ENCODE measurements at regions not wholly inside any gene's neighbourhood (a gene's known extent, or its start where the extent isn't known, plus 50 kb on each side); places are given as distances from the start of the nearest gene placed in this dataset.

DNA sequence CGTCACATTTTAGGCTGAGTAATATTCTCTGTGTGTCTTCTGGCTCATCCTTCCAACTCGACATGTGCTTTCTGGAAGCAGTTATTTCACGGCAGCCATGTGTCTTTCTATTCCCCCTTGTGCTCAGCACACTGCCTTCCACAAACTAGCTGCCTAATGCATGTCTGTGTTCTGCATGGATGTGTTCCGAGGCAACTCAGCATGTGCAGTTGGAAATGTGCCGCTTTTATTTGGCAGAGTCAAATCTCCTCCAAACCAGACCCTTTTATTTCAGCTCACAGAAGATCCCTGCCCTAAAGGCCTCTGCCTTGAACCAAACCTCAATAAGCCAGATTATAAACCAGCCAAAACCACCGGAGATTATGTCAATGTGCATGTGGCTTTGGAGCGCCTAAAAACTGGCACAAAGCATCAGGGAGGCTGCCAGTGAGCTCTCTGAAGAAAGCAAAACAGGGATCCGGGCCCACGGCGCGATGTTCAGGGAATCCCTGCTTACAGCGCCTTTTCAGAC lies 360.2 kb downstream of the DEPDC1B start:
- DNase-seq (no peak), ATAC-seq (no peak)
- TF ChIP-seq, protein P1, sequence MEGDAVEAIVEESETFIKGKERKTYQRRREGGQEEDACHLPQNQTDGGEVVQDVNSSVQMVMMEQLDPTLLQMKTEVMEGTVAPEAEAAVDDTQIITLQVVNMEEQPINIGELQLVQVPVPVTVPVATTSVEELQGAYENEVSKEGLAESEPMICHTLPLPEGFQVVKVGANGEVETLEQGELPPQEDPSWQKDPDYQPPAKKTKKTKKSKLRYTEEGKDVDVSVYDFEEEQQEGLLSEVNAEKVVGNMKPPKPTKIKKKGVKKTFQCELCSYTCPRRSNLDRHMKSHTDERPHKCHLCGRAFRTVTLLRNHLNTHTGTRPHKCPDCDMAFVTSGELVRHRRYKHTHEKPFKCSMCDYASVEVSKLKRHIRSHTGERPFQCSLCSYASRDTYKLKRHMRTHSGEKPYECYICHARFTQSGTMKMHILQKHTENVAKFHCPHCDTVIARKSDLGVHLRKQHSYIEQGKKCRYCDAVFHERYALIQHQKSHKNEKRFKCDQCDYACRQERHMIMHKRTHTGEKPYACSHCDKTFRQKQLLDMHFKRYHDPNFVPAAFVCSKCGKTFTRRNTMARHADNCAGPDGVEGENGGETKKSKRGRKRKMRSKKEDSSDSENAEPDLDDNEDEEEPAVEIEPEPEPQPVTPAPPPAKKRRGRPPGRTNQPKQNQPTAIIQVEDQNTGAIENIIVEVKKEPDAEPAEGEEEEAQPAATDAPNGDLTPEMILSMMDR (IDR thresholded peaks at IDR 0.05): no peak
- TF ChIP-seq POLR2A (IDR thresholded peaks at IDR 0.05): no peak
- intact Hi-C loops (cut with DNase I): no loop called here
- H3K27ac ChIP-seq: no peak overlapping the region
- no peak overlapping the region for H3K4me3 ChIP-seq
- no peaks in the 10 kb centered on the region for H3K27me3 ChIP-seq
- no peaks in the 10 kb centered on the region for H3K9me3 ChIP-seq
- no peaks in the 10 kb centered on the region for H3K4me1 ChIP-seq
- H3K36me3 ChIP-seq (replicated peaks in 1 of 2; ENCODE audit: insufficient read depth in 1 of 2, low read depth in 2 of 2): no peaks in the 10 kb centered on the region
- 88 to 89% methylated on average over 12 of the region's 12 CpGs for WGBS, 2 donors

DNA sequence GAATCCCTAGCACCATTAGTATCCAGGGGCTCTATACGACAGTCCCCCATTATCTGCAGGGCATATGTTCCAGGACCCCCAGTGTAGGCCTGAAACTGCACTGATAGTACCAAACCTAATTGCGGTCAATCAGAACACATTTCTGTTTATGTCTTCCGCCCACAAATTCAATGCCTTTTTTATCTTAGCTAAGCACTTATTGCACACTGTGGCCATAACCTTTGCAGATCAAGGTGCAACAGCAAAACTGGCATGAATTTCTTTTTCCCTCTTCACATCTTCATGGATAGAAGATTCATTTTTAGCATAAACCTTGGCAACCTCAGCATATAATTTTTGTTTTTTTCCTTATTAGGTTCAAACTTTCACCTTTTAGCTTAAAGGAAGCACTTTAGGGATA lies 361.1 kb downstream of the DEPDC1B start:
- ATAC-seq: no peak
- H3K27me3 ChIP-seq: no peaks in the 10 kb centered on the region
- intact Hi-C loops (cut with DNase I): no loop called here
- no peak for DNase-seq
- no peaks in the 10 kb centered on the region for H3K9me3 ChIP-seq
- H3K4me1 ChIP-seq: no peaks in the 10 kb centered on the region
- 93 to 98% methylated on average over 3 of the region's 3 CpGs for WGBS, 2 donors
- no peak overlapping the region for H3K27ac ChIP-seq
- H3K36me3 ChIP-seq (replicated peaks in 1 of 2; ENCODE audit: insufficient read depth in 1 of 2, low read depth in 2 of 2): no peaks in the 10 kb centered on the region
- TF ChIP-seq, protein P1 (IDR thresholded peaks at IDR 0.05): no peak
- TF ChIP-seq POLR2A (IDR thresholded peaks at IDR 0.05): no peak
- no peak overlapping the region for H3K4me3 ChIP-seq

DNA sequence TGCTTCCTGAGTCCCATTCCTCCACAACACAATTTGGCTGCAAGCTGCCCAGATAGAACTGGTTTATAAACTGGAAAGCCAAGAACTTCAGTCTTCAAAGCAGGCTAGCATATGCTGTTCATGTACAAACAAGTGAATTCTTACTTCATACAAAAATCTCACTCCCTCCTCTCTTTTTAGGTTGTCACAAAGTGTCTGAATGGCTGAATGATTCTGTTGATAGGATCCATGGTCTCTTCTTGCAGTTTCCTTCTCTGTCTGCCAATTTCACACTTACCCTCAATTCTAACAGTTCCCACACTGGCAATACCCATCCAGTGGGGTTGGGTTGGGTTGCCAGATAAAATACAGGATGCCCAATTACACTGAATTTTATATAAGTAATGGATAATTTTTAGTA lies 363.5 kb downstream of the DEPDC1B start:
- H3K27ac ChIP-seq: no peak overlapping the region
- H3K4me1 ChIP-seq: no peaks in the 10 kb centered on the region

DNA sequence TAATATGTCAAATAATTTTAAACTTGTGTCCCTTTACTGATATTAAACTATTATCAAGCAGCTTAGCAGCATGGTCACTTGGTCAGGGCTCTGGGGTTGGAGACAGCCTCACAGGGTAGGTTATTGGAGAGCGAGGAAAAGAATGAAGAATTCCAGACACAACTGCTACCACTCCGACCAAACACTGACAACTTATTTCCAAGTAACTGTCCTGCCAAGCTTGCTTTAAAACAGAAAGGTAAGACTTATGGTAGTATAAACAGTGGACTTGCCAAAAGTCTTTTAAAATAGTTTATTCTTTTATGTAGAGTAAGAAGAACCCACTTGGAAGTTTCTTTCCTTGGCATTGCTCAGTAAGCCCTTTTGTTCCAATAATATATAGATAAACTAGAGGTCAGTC lies 364.1 kb downstream of the DEPDC1B start:
- ATAC-seq (no peak), DNase-seq (no peak)
- intact Hi-C loops (cut with DNase I): no loop called here
- H3K9me3 ChIP-seq: no peaks in the 10 kb centered on the region
- no peak overlapping the region for H3K4me3 ChIP-seq
- no peaks in the 10 kb centered on the region for H3K4me1 ChIP-seq
- no peaks in the 10 kb centered on the region for H3K36me3 ChIP-seq (replicated peaks in 1 of 2; ENCODE audit: insufficient read depth in 1 of 2, low read depth in 2 of 2)
- TF ChIP-seq, protein P1 (IDR thresholded peaks at IDR 0.05): no peak
- no peaks in the 10 kb centered on the region for H3K27me3 ChIP-seq
- 88 to 95% methylated on average over 2 of the region's 2 CpGs for WGBS, 2 donors
- H3K27ac ChIP-seq: no peak overlapping the region

More for the DNA sequence above, 363.5 kb downstream of the DEPDC1B start:
- Histone ChIP-seq H3K36me3 (replicated peaks in 1 of 2; ENCODE audit: insufficient read depth in 1 of 2, low read depth in 2 of 2) (no peaks in the 10 kb centered on the region), H3K9me3 (no peaks in the 10 kb centered on the region), H3K4me3 (no peak overlapping the region), H3K27me3 (no peaks in the 10 kb centered on the region)
- DNase-seq (no peak), ATAC-seq (no peak)
- intact Hi-C loops (cut with DNase I): no loop called here
- TF ChIP-seq, protein P1 (IDR thresholded peaks at IDR 0.05): no peak
- TF ChIP-seq POLR2A (IDR thresholded peaks at IDR 0.05): no peak

DNA sequence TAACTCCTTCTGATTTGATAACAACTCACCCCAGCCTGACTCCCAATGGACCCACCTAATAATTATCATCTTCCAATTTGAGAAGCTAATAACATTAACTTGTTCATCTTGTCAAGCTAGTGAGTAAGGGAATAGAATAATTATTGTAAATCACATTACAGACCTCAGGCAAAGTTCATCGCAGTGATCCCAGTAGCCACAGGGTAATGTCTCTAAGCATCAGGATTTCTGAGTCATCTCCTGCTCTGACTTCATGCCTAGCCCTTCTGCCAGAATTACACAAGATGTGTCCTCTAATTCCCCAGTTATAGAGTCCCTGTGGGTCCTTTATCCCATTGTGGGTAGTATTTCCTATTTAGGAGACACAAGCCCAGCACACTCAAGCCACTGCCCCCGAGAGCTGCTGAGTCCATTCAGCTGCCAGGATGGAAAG lies 365.7 kb downstream of the DEPDC1B start:
- Histone ChIP-seq H3K36me3 (replicated peaks in 1 of 2; ENCODE audit: insufficient read depth in 1 of 2, low read depth in 2 of 2) (no peaks in the 10 kb centered on the region), H3K4me3 (no peak overlapping the region), H3K4me1 (no peaks in the 10 kb centered on the region), H3K9me3 (no peaks in the 10 kb centered on the region), H3K27ac (no peak overlapping the region), H3K27me3 (no peaks in the 10 kb centered on the region)
- no peak for ATAC-seq
- TF ChIP-seq, protein P1 (IDR thresholded peaks at IDR 0.05): no peak
- no peak for TF ChIP-seq POLR2A (IDR thresholded peaks at IDR 0.05)
- 87 to 92% methylated on average over 2 of the region's 2 CpGs for WGBS, 2 donors
- no peak for DNase-seq
- intact Hi-C loops (cut with DNase I): no loop called here
